ENCODE measurements at regions not wholly inside any gene's neighbourhood (a gene's known extent, or its start where the extent isn't known, plus 50 kb on each side); places are given as distances from the start of the nearest gene placed in this dataset.

- TF ChIP-seq FOXM1 (IDR thresholded peaks at IDR 0.05; ENCODE audit: borderline replicate concordance) (no peak), SP1 (IDR thresholded peaks at IDR 0.05) (no peak), TARDBP (IDR thresholded peaks at IDR 0.05) (no peak), NFRKB (IDR thresholded peaks at IDR 0.05) (no peak), LEF1 (IDR thresholded peaks at IDR 0.05; ENCODE audit: borderline replicate concordance) (no peak), FOXA1 (IDR thresholded peaks at IDR 0.05) (no peak), BHLHE40 (IDR thresholded peaks at IDR 0.05; ENCODE audit: borderline replicate concordance) (no peak), ELF4 (IDR thresholded peaks at IDR 0.05) (no peak), FOXK2 (IDR thresholded peaks at IDR 0.05) (no peak), CTBP1 (IDR thresholded peaks at IDR 0.05; ENCODE audit: borderline replicate concordance) (no peak), ARNT (IDR thresholded peaks at IDR 0.05) (no peak), SUZ12 (IDR thresholded peaks at IDR 0.05) (no peak), L3MBTL2 (conservative IDR thresholded peaks at IDR 0.05) (no peak)
- TF ChIP-seq, protein P1, sequence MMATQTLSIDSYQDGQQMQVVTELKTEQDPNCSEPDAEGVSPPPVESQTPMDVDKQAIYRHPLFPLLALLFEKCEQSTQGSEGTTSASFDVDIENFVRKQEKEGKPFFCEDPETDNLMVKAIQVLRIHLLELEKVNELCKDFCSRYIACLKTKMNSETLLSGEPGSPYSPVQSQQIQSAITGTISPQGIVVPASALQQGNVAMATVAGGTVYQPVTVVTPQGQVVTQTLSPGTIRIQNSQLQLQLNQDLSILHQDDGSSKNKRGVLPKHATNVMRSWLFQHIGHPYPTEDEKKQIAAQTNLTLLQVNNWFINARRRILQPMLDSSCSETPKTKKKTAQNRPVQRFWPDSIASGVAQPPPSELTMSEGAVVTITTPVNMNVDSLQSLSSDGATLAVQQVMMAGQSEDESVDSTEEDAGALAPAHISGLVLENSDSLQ (IDR thresholded peaks at IDR 0.05) = no peak
Measured at GRCh38 chr4:111011458-111011857, 388.6 kb upstream of the PITX2 start.

Measured in HEK293T (cell line).